GM12874 (cell line): ENCODE measurements at regions not wholly inside any gene's neighbourhood (a gene's known extent, or its start where the extent isn't known, plus 50 kb on each side); places are given as distances from the start of the nearest gene placed in this dataset.

Experiments
- CTCF ChIP-seq: IDR thresholded peaks from 2 replicates; pipeline ENCODE4 v1.5.1; 2011; ENCODE audit warnings: low read depth, mild to moderate bottlenecking, control low read depth, low read length, moderate library complexity; ENCODE audit not compliant: insufficient read depth

GRCh38 chr1:38340409-38340808, 293.8 kb upstream of the POU3F1 start:
- no peak for TF ChIP-seq CTCF

GRCh38 chr1:38337711-38338110, 291.1 kb upstream of the POU3F1 start:
- TF ChIP-seq CTCF = no peak

- no peak for TF ChIP-seq CTCF
These were observed 290.4 kb upstream of the POU3F1 start for GRCh38 chr1:38336961-38337360.

GRCh38 chr1:38336301-38336923, 289.8 kb upstream of the POU3F1 start:
- TF ChIP-seq CTCF = no peak

GRCh38 chr1:38334930-38335592, 288.5 kb upstream of the POU3F1 start:
- no peak for TF ChIP-seq CTCF

- no peak for TF ChIP-seq CTCF
These were observed 286.2 kb upstream of the POU3F1 start for GRCh38 chr1:38332649-38333310.

GRCh38 chr1:38331496-38332210, 285.1 kb upstream of the POU3F1 start:
- no peak for TF ChIP-seq CTCF
